ENCODE measurements at regions not wholly inside any gene's neighbourhood (a gene's known extent, or its start where the extent isn't known, plus 50 kb on each side); places are given as distances from the start of the nearest gene placed in this dataset.

DNA sequence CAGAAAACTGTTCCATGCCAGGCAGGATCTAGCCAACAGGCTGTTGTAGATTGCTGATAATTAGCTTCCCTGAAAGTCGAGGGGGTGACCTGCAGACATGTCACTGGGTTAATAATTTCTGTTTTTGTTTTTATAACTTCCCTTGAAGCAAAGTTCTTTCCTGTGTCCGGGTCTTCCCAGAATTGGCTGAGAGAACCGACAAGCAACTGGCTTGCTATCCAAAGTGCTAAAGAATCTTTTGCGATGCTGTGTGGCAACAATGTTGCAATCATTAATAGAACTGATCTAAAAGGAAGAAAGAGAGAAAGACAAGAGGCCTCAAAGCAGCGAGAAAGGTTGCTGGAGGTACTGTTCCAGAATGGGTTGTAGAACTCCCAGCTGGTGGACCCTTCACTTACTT lies 132.1 kb upstream of the DPP6 start:
- ATAC-seq (ENCODE audit: insufficient read depth, low FRiP score) (no peak), DNase-seq (no peak)
- no peak overlapping the region for H3K27ac ChIP-seq (ENCODE audit: low read depth in 1 of 2, low read length in 1 of 2)
- H3K4me1 ChIP-seq (ENCODE audit: control insufficient read depth in 5 of 5, insufficient read depth in 5 of 5, low read length in 5 of 5): no peaks in the 10 kb centered on the region
- H3K36me3 ChIP-seq (ENCODE audit: control insufficient read depth in 4 of 4, insufficient read depth in 4 of 4, low read length in 4 of 4): no peaks in the 10 kb centered on the region
- no peak for TF ChIP-seq CTCF (IDR thresholded peaks at IDR 0.05; ENCODE audit: control extremely low read depth, extremely low read depth)
- no peaks in the 10 kb centered on the region for H3K27me3 ChIP-seq (ENCODE audit: control insufficient read depth in 3 of 3, insufficient read depth in 3 of 3, low read length in 2 of 3)
- H3K4me3 ChIP-seq: no peak overlapping the region
- H3K9me3 ChIP-seq (ENCODE audit: control insufficient read depth in 4 of 4, insufficient read depth in 3 of 4, low read length in 3 of 4): peaks cover 0 to 10% (median 0%) of the 10 kb centered on the region in 4 donors
- 54 to 71% methylated on average over 5 of the region's 5 CpGs for WGBS, 2 donors
- no peak overlapping the region for H3K9ac ChIP-seq (ENCODE audit: insufficient read depth in 1 of 2, low read length in 2 of 2)

- no peak overlapping the region for H3K9ac ChIP-seq (ENCODE audit: insufficient read depth in 1 of 2, low read length in 2 of 2)
- H3K4me3 ChIP-seq: no peak overlapping the region
- no peaks in the 10 kb centered on the region for H3K4me1 ChIP-seq (ENCODE audit: control insufficient read depth in 5 of 5, insufficient read depth in 5 of 5, low read length in 5 of 5)
- H3K27ac ChIP-seq (ENCODE audit: low read depth in 1 of 2, low read length in 1 of 2): no peak overlapping the region
- TF ChIP-seq CTCF (IDR thresholded peaks at IDR 0.05; ENCODE audit: control extremely low read depth, extremely low read depth): no peak
- ATAC-seq (ENCODE audit: insufficient read depth, low FRiP score) (no peak), DNase-seq (no peak)
- H3K9me3 ChIP-seq (ENCODE audit: control insufficient read depth in 4 of 4, insufficient read depth in 3 of 4, low read length in 3 of 4): peaks cover 0 to 10% (median 2%) of the 10 kb centered on the region in 4 donors
- H3K27me3 ChIP-seq (ENCODE audit: control insufficient read depth in 3 of 3, insufficient read depth in 3 of 3, low read length in 2 of 3): no peaks in the 10 kb centered on the region
- no peaks in the 10 kb centered on the region for H3K36me3 ChIP-seq (ENCODE audit: control insufficient read depth in 4 of 4, insufficient read depth in 4 of 4, low read length in 4 of 4)
- WGBS, 2 donors: 83 to 90% methylated on average over 5 of the region's 5 CpGs
Measured at GRCh38 chr7:153920897-153921296, 131.3 kb upstream of the DPP6 start.

- H3K36me3 ChIP-seq (ENCODE audit: control insufficient read depth in 4 of 4, insufficient read depth in 4 of 4, low read length in 4 of 4): no peaks in the 10 kb centered on the region
- no peaks in the 10 kb centered on the region for H3K4me1 ChIP-seq (ENCODE audit: control insufficient read depth in 5 of 5, insufficient read depth in 5 of 5, low read length in 5 of 5)
- H3K9ac ChIP-seq (ENCODE audit: insufficient read depth in 1 of 2, low read length in 2 of 2): no peak overlapping the region
- no peak overlapping the region for H3K27ac ChIP-seq (ENCODE audit: low read depth in 1 of 2, low read length in 1 of 2)
- 76 to 77% methylated on average over 3 of the region's 3 CpGs for WGBS, 2 donors
- ATAC-seq (ENCODE audit: insufficient read depth, low FRiP score) (no peak), DNase-seq (no peak)
- TF ChIP-seq CTCF (IDR thresholded peaks at IDR 0.05; ENCODE audit: control extremely low read depth, extremely low read depth): no peak
- H3K27me3 ChIP-seq (ENCODE audit: control insufficient read depth in 3 of 3, insufficient read depth in 3 of 3, low read length in 2 of 3): no peaks in the 10 kb centered on the region
- H3K9me3 ChIP-seq (ENCODE audit: control insufficient read depth in 4 of 4, insufficient read depth in 3 of 4, low read length in 3 of 4): peaks cover 0 to 10% (median 2%) of the 10 kb centered on the region in 4 donors
- no peak overlapping the region for H3K4me3 ChIP-seq
Measured at GRCh38 chr7:153921408-153921807, 130.8 kb upstream of the DPP6 start.

DNA sequence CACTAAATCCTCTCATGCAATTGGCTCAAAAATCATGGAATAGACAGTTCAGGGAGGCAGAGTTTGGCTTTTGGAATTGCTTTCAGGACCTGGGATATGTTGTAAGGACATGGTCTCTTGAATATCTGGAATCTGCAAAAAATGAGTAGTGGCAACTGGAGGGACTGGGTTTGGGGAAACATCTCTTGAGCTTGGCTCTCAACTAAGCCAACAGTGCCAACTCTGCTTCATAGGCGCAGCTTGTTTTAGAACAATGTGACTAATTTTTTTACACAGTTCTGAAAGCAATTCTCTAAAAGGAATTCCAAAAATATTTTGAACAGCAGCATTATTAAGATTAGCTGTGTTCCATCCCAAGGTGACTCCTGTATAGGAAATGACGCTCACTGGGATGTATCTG lies 121.5 kb upstream of the DPP6 start:
- H3K4me3 ChIP-seq: no peak overlapping the region
- WGBS, 2 donors: 70 to 87% methylated on average over 2 of the region's 2 CpGs
- no peaks in the 10 kb centered on the region for H3K27me3 ChIP-seq (ENCODE audit: control insufficient read depth in 3 of 3, insufficient read depth in 3 of 3, low read length in 2 of 3)
- H3K27ac ChIP-seq (ENCODE audit: low read depth in 1 of 2, low read length in 1 of 2): no peak overlapping the region
- no peak for TF ChIP-seq CTCF (IDR thresholded peaks at IDR 0.05; ENCODE audit: control extremely low read depth, extremely low read depth)
- H3K4me1 ChIP-seq (ENCODE audit: control insufficient read depth in 5 of 5, insufficient read depth in 5 of 5, low read length in 5 of 5): no peaks in the 10 kb centered on the region
- no peaks in the 10 kb centered on the region for H3K36me3 ChIP-seq (ENCODE audit: control insufficient read depth in 4 of 4, insufficient read depth in 4 of 4, low read length in 4 of 4)
- no peak for DNase-seq
- no peak for ATAC-seq (ENCODE audit: insufficient read depth, low FRiP score)
- peaks cover 0 to 2% (median under 1%) of the 10 kb centered on the region in 4 donors for H3K9me3 ChIP-seq (ENCODE audit: control insufficient read depth in 4 of 4, insufficient read depth in 3 of 4, low read length in 3 of 4)
- H3K9ac ChIP-seq (ENCODE audit: insufficient read depth in 1 of 2, low read length in 2 of 2): no peak overlapping the region

All from lung (tissue), 11 donors.